ENCODE measurements at regions not wholly inside any gene's neighbourhood (a gene's known extent, or its start where the extent isn't known, plus 50 kb on each side); places are given as distances from the start of the nearest gene placed in this dataset.
A peak's percentile ranks its signal among the peaks of the same experiment; 100 is the strongest.

GRCh38 chrX:131816551-131817136 is 206.5 kb upstream of the STK26 start:
- WGBS, 2 donors: 33 to 34% methylated on average over 9 of the region's 9 CpGs
- peak; percentile 53 for TF ChIP-seq CTCF (IDR thresholded peaks at IDR 0.05; ENCODE audit: control extremely low read depth, extremely low read depth)
- peak in 2 of 3 donors; percentile 90 to 95 for DNase-seq
- no peaks in the 10 kb centered on the region for H3K36me3 ChIP-seq (ENCODE audit: control insufficient read depth in 4 of 4, insufficient read depth in 4 of 4, low read length in 4 of 4)
- peaks cover 0 to 2% (median 0%) of the 10 kb centered on the region in 5 donors for H3K4me1 ChIP-seq (ENCODE audit: control insufficient read depth in 5 of 5, insufficient read depth in 5 of 5, low read length in 5 of 5)
- no peaks in the 10 kb centered on the region for H3K27me3 ChIP-seq (ENCODE audit: control insufficient read depth in 3 of 3, insufficient read depth in 3 of 3, low read length in 2 of 3)
- no peak overlapping the region for H3K27ac ChIP-seq (ENCODE audit: low read depth in 1 of 2, low read length in 1 of 2)
- no peak overlapping the region for H3K4me3 ChIP-seq
- peak; percentile 77 for ATAC-seq (ENCODE audit: insufficient read depth, low FRiP score)
- H3K9me3 ChIP-seq (ENCODE audit: control insufficient read depth in 4 of 4, insufficient read depth in 3 of 4, low read length in 3 of 4): no peaks in the 10 kb centered on the region
- peak overlapping the region in 1 of 2 donors; percentile 34 for H3K9ac ChIP-seq (ENCODE audit: insufficient read depth in 1 of 2, low read length in 2 of 2)

DNA sequence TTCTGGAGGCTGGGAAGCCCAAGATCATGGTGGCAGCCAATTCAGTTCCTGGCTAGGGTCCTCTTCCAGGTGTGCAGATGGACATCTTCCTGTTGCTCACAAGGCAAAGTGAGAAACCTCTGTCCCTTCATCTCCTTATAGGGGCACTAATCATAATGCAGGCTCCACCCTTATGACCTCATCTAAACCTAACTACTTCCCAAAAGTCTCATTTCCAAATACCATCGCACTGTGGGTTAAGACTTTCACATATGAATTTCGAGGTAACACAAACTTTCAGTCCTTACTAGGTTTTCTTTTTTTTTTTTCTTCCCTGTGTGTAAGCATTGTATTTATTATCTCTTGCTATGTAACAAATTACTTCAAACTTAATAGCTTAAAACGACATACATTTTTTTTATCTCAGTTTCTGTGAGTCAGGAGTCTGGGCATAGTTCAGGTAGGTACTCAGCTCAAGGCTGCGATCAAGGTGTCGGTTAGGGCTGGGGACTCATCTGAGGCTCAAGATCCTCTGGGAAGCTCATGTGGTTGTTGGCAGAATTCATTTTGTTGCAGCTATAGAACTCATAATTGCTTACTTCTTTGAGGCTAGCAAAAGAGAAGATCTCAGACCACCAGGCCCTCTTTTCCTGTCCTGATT is 204.7 kb upstream of the STK26 start:
- Histone ChIP-seq H3K4me3 (no peak overlapping the region), H3K27ac (ENCODE audit: low read depth in 1 of 2, low read length in 1 of 2) (no peak overlapping the region), H3K9ac (ENCODE audit: insufficient read depth in 1 of 2, low read length in 2 of 2) (no peak overlapping the region), H3K36me3 (ENCODE audit: control insufficient read depth in 4 of 4, insufficient read depth in 4 of 4, low read length in 4 of 4) (no peaks in the 10 kb centered on the region), H3K9me3 (ENCODE audit: control insufficient read depth in 4 of 4, insufficient read depth in 3 of 4, low read length in 3 of 4) (no peaks in the 10 kb centered on the region), H3K27me3 (ENCODE audit: control insufficient read depth in 3 of 3, insufficient read depth in 3 of 3, low read length in 2 of 3) (no peaks in the 10 kb centered on the region), H3K4me1 (ENCODE audit: control insufficient read depth in 5 of 5, insufficient read depth in 5 of 5, low read length in 5 of 5) (peaks cover 0 to 6% (median 0%) of the 10 kb centered on the region in 5 donors)
- TF ChIP-seq CTCF (IDR thresholded peaks at IDR 0.05; ENCODE audit: control extremely low read depth, extremely low read depth): no peak
- WGBS, 2 donors: 64 to 71% methylated on average over 5 of the region's 5 CpGs
- DNase-seq: no peak
- no peak for ATAC-seq (ENCODE audit: insufficient read depth, low FRiP score)

- H3K36me3 ChIP-seq (ENCODE audit: control insufficient read depth in 4 of 4, insufficient read depth in 4 of 4, low read length in 4 of 4): no peaks in the 10 kb centered on the region
- H3K27me3 ChIP-seq (ENCODE audit: control insufficient read depth in 3 of 3, insufficient read depth in 3 of 3, low read length in 2 of 3): peaks cover 0 to 17% (median 15%) of the 10 kb centered on the region in 3 donors
- WGBS, 2 donors: 44 to 79% methylated on average over 22 of the region's 22 CpGs
- TF ChIP-seq CTCF (IDR thresholded peaks at IDR 0.05; ENCODE audit: control extremely low read depth, extremely low read depth): peak; percentile 49
- H3K4me1 ChIP-seq (ENCODE audit: control insufficient read depth in 5 of 5, insufficient read depth in 5 of 5, low read length in 5 of 5): peaks cover 0 to 6% (median 0%) of the 10 kb centered on the region in 5 donors
- H3K27ac ChIP-seq (ENCODE audit: low read depth in 1 of 2, low read length in 1 of 2): peak overlapping the region in 1 of 2 donors; percentile 45
- H3K9ac ChIP-seq (ENCODE audit: insufficient read depth in 1 of 2, low read length in 2 of 2): peak overlapping the region; percentile 49 to 84
- no peaks in the 10 kb centered on the region for H3K9me3 ChIP-seq (ENCODE audit: control insufficient read depth in 4 of 4, insufficient read depth in 3 of 4, low read length in 3 of 4)
- DNase-seq (peak in 2 of 3 donors; percentile 90 to 96), ATAC-seq (ENCODE audit: insufficient read depth, low FRiP score) (peak; percentile 90)
- H3K4me3 ChIP-seq: peak overlapping the region; percentile 7
Measured at GRCh38 chrX:131821945-131822622, 201.0 kb upstream of the STK26 start.
